Body of pancreas (tissue), 4 donors: ENCODE measurements at regions not wholly inside any gene's neighbourhood (a gene's known extent, or its start where the extent isn't known, plus 50 kb on each side); places are given as distances from the start of the nearest gene placed in this dataset.

Source experiments
- CTCF ChIP-seq, 7 experiments: fragments of 450-650 bp in 4 of 7; fragments of 200-600 bp in 3 of 7; sonication (generic) in 3 of 7; IDR thresholded peaks; one replicate each; pipeline ENCODE4 v1.5.1; 2016 to 2019; ENCODE audit warnings: antibody characterized with exemption in 7 of 7
- POLR2A ChIP-seq, 3 donors: fragments of 450-650 bp; IDR thresholded peaks; one replicate each; pipeline ENCODE4 v1.6.1; 2016; ENCODE audit warnings: antibody characterized with exemption in 3 of 3, mild to moderate bottlenecking in 2 of 3

GRCh38 chr21:35348686-35349085, 299.6 kb upstream of the RUNX1 start:
- TF ChIP-seq POLR2A (IDR thresholded peaks at IDR 0.05) (no peak), CTCF (IDR thresholded peaks at IDR 0.05) (no peak)
